G401 (cell line): ENCODE measurements at regions not wholly inside any gene's neighbourhood (a gene's known extent, or its start where the extent isn't known, plus 50 kb on each side); places are given as distances from the start of the nearest gene placed in this dataset.

Experiments
- DNase-seq: peaks from one replicate; pipeline ENCODE4 v3.0.0-alpha.2; 2015; ENCODE audit warnings: low spot score
- in situ Hi-C: cut with HindIII; loops from 2 replicates; pipeline ENCODE4 v1.10.0; 2016; ENCODE audit warnings: low sequenced_read_pairs, mixed read lengths

DNA sequence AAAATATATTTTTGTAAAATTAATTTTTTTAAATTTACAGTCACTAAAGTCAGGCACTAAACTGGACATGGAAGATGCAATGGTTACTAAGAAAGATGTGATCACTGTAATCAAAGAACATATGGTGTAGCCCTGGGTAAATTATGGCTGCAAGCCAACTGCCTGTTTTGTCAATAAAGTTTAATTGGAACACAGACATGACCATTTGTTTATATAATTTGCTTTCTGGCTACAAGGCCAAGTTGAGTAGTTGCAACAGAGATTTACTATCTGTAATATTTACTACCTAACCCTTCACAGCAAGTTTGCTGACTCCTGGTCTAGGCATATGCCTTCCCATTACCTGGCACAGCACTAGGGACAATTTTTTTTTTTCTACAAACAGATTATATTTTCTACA lies 448.9 kb downstream of the ADRA2A start:
- in situ Hi-C loops = no loop called here
- DNase-seq = peak; percentile 60

- in situ Hi-C loops = no loop called here
- DNase-seq = no peak
Observed at GRCh38 chr10:111531690-111532089, 454.9 kb downstream of the ADRA2A start.

DNA sequence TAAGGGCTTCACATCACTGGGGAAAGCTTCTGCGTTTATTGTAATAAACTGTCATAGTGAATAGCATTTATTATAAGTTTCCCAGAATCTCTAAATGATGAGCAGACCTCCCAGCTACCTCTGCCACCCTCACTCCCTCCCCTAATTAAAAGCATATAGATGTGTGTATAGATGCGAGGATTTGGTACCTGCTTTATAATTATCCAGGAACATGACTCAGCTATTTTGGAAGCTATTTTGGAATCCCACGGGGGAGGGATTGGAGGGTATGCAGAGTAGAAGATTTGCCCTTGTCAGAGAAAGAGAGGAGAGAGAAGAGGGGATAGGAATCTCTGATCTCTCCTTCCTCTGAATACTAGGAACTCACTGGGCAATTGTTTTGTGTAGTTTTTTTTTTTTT lies 455.3 kb downstream of the ADRA2A start:
- in situ Hi-C loops = no loop called here
- DNase-seq = no peak

DNA sequence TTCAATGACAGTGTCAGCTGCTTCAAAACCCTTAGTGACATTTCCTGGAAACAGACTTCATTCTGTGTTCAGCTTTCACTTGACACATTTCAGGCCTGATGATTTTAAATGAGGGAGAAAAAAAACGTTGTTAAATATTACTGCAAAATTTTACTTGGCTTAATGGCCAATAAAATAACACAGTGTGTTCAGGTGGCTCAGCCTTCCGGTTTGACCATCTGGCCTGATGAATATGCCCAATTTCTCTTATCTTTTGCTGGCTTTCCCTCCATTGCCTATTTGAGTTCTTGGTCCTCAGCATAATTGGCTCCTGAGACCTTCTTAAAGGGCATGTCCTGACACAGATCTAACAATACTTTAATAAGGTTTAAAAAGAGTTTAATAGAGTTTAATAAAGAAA lies 462.4 kb downstream of the ADRA2A start:
- peak; percentile 81 for DNase-seq
- in situ Hi-C loops = no loop called here

DNA sequence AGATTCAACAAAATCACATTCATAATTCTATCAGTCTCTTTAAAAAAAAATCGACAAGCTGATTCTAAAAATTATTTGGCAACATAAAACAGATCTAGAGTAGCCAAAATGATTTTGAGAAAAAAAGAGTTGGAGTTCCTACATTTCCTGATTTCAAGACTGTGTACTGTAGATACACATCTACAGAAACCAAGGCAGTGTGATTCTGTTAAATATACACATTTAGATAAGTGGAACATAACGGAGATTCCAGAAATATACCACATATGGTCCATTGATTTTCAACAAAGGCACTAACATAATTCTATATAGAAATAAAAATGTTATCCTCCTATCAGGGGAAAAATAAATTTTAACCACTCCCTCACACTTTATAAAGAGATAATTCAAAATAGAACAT lies 467.0 kb downstream of the ADRA2A start:
- in situ Hi-C loops = no loop called here
- DNase-seq = no peak

- in situ Hi-C loops = no loop called here
- DNase-seq = peak; percentile 85
Observed at GRCh38 chr10:111545861-111546605, 469.2 kb downstream of the ADRA2A start.

DNA sequence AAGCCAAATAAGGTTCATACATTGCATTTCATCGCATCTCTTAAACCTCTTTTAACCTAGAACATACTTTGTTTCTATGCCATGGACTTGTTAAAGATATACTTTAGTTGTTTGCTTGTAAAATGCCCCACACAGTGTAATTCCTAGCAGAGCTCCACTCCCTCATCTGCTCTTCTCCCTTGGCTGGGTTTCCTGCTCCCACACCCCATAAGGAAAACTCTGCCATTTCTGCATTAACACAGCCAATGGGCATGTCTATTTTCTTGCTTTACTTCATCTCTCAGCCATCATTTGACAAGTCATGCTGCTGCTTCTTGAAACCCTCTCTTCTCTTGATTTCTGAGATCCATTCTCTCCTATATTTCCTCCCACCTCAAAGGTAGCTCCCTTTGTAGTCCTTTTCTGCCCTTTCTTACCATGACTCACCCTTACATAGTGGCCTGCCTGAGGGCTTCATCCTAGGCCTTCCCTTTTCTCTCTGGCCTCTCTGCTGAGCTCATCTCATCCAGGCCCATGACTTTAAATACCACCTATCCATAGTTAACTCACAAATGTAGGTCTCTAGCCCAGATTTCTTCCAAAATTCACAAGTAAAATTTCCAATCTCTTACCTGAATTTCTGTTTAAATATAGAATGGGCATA lies 471.4 kb downstream of the ADRA2A start:
- in situ Hi-C loops = no loop called here
- DNase-seq = no peak

GRCh38 chr10:111551001-111551400 lies 474.2 kb downstream of the ADRA2A start:
- no peak for DNase-seq
- in situ Hi-C loops = no loop called here

- in situ Hi-C loops = no loop called here
- DNase-seq = no peak
Observed at GRCh38 chr10:111556666-111557065, 479.8 kb downstream of the ADRA2A start.

GRCh38 chr10:111558211-111558610 lies 481.4 kb downstream of the ADRA2A start:
- DNase-seq = no peak
- in situ Hi-C loops = no loop called here

GRCh38 chr10:111560027-111560426 lies 483.2 kb downstream of the ADRA2A start:
- no peak for DNase-seq
- in situ Hi-C loops = no loop called here

GRCh38 chr10:111561124-111561523 lies 484.3 kb downstream of the ADRA2A start:
- in situ Hi-C loops = no loop called here
- no peak for DNase-seq

GRCh38 chr10:111565542-111565941 lies 488.7 kb downstream of the ADRA2A start:
- in situ Hi-C loops = no loop called here
- DNase-seq = no peak

GRCh38 chr10:111578076-111578475 lies 501.2 kb downstream of the ADRA2A start:
- in situ Hi-C loops = no loop called here
- no peak for DNase-seq

GRCh38 chr10:111579473-111579872 lies 502.6 kb downstream of the ADRA2A start:
- in situ Hi-C loops = no loop called here
- DNase-seq = no peak

GRCh38 chr10:111590703-111591102 lies 513.9 kb downstream of the ADRA2A start:
- DNase-seq = no peak
- in situ Hi-C loops = no loop called here

- no peak for DNase-seq
- in situ Hi-C loops = no loop called here
Observed at GRCh38 chr10:111593578-111593977, 516.7 kb downstream of the ADRA2A start.

- in situ Hi-C loops = no loop called here
- no peak for DNase-seq
Observed at GRCh38 chr10:111595173-111595572, 518.3 kb downstream of the ADRA2A start.

DNA sequence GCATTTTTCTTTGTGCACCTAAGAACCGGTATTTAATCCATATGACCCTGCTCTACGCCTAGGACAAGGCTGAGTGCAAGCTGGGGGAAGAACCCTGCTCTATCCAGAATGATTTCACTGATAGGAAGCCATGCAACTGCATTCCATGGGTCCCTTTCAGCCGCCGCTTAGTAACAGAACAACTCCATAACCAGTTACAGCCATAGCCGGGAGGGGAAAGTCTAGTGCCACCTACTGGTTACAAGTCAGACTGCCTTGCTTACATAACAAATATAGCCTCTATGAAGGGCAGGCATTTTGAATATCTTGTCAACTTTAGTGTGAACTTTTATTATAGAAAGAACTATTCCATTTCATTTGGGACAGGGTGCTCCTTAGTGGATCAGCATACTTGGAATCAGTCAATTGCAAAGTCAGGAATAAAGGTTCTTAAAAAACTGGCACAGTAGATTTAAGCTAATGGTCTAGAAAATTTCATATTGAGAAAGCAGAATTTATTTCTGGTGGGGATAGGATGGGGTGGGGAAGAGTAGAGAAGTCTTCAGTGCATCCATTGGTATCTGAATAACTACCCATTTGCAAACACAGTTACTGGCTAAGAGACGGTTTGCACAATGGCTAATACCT lies 521.7 kb downstream of the ADRA2A start:
- peak; percentile 44 for DNase-seq
- in situ Hi-C loops = no loop called here

DNA sequence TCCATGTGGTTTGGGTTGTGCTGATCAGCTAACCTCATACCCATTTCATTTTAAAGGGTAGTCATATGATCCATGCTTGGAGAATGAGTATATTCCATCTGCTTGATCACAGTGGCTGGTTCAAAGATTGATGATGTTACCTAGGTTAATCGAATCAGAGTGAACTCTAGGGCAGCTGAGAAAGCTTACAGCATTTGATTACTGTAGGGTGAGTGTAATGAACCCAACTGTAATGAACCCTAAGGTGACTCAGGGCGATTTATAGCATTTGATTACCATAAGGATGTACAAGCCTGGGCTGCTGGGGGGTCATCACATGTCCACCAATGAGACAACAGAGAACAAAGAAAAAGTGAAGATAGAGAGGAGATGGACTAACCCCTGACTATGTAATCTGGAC lies 523.1 kb downstream of the ADRA2A start:
- no peak for DNase-seq
- in situ Hi-C loops = no loop called here

- in situ Hi-C loops = no loop called here
- peak; percentile 80 for DNase-seq
Observed at GRCh38 chr10:111600772-111601171, 523.9 kb downstream of the ADRA2A start.
